HepG2 (cell line): ENCODE measurements at regions not wholly inside any gene's neighbourhood (a gene's known extent, or its start where the extent isn't known, plus 50 kb on each side); places are given as distances from the start of the nearest gene placed in this dataset.
A peak's percentile ranks its signal among the peaks of the same experiment; 100 is the strongest.

Experiments used
- ATAC-seq: fragments of 200-7000 bp; cut with Tn5 transposase; 3 replicates; pipeline ENCODE4 v1.9.1; 2020; ENCODE audit warnings: mild to moderate bottlenecking, moderate library complexity
- BruUV-seq: library from RNA; stranded (reverse); fragments of 400-500 nt; replicated peaks from 2 replicates; lab custom pipeline; 2021; lab: Mats Ljungman, UMichigan
- CTCF ChIA-PET: fragments of 300-600 bp; formaldehyde crosslinking; extraction: SDS; loops from one replicate; lab custom pipeline; 2021; ENCODE audit warnings: low total read pairs, inconsistent platforms, low intra/inter-chr PET ratio; lab: Yijun Ruan, JAX
- POLR2A ChIA-PET: fragments of 350-600 bp; sonication (Branson Sonifier 250); formaldehyde crosslinking; loops from one replicate; lab custom pipeline; 2020; ENCODE audit warnings: antibody characterized with exemption, inconsistent platforms; lab: Yijun Ruan, JAX
- DNase-seq: peaks from one replicate; pipeline ENCODE4 v3.0.0-alpha.2; 2015; ENCODE audit warnings: low spot score
- FAIRE-seq: peaks from 3 replicates; lab custom pipeline; 2011; peaks lifted over from hg19 to GRCh38; lab: Jason Lieb, UNC
- H2AFZ ChIP-seq: one replicate; pipeline ENCODE4 v1.6.1; 2011; ENCODE audit warnings: low read length, inconsistent platforms
- H3K27ac ChIP-seq: fragments of 300-600 bp; 3 replicates; pipeline ENCODE4 v1.8.0; 2011; ENCODE audit warnings: mixed run types, mild to moderate bottlenecking, mixed read lengths, low read length, inconsistent platforms; ENCODE audit not compliant: insufficient read depth; ENCODE audit errors: extremely low read length
- H3K27me3 ChIP-seq, 2 experiments: fragments of 200-600 bp in 1 of 2; 2 replicates in 1 of 2; 3 replicates in 1 of 2; pipeline versions ENCODE4 v1.6.0 to v1.8.0; 2011; ENCODE audit warnings: low read length in 2 of 2, mild to moderate bottlenecking in 2 of 2, moderate library complexity in 2 of 2, inconsistent platforms in 1 of 2; ENCODE audit not compliant: insufficient read depth in 2 of 2, control insufficient read depth in 1 of 2
- H3K36me3 ChIP-seq, 2 experiments: fragments of 200-600 bp in 1 of 2; replicated peaks in 1 of 2; 2 replicates in 1 of 2; 3 replicates in 1 of 2; pipeline versions ENCODE4 v1.5.1 to v1.8.0; 2011; ENCODE audit warnings: low read length in 2 of 2, inconsistent platforms in 1 of 2; ENCODE audit not compliant: insufficient read depth in 2 of 2, control insufficient read depth in 1 of 2
- H3K4me1 ChIP-seq: 2 replicates; pipeline ENCODE4 v1.5.1; 2012; ENCODE audit warnings: low read length, inconsistent platforms; ENCODE audit not compliant: insufficient read depth
- H3K4me2 ChIP-seq: 2 replicates; pipeline ENCODE4 v1.6.0; 2011; ENCODE audit warnings: low read depth, low read length, inconsistent platforms
- H3K4me3 ChIP-seq, 3 experiments: fragments of 200-600 bp in 1 of 3; sonication (generic), shearing (Covaris generic) in 1 of 3; replicated peaks in 1 of 3; 2 replicates each; pipeline ENCODE4 v1.5.1; 2011 to 2016; ENCODE audit warnings: low read length in 3 of 3, inconsistent platforms in 2 of 3, low read depth in 2 of 3, mild to moderate bottlenecking in 2 of 3, control low read depth in 1 of 3, mixed read lengths in 1 of 3; ENCODE audit not compliant: insufficient read depth in 1 of 3
- H3K79me2 ChIP-seq: one replicate; pipeline ENCODE4 v1.6.1; 2011; ENCODE audit warnings: low read length, inconsistent platforms; ENCODE audit not compliant: insufficient read depth
- H3K9ac ChIP-seq: 2 replicates; pipeline ENCODE4 v1.6.0; 2011; ENCODE audit warnings: mild to moderate bottlenecking, low read depth, low read length, inconsistent platforms; ENCODE audit not compliant: insufficient read depth
- H3K9me3 ChIP-seq: 2 replicates; pipeline ENCODE4 v1.5.1; 2012; ENCODE audit warnings: mild to moderate bottlenecking, low read length
- H4K20me1 ChIP-seq: 2 replicates; pipeline ENCODE4 v1.6.0; 2011; ENCODE audit warnings: inconsistent platforms, mild to moderate bottlenecking, low read length, moderate library complexity; ENCODE audit not compliant: insufficient read depth
- ERF ChIP-seq: IDR thresholded peaks from 2 replicates; pipeline ENCODE4 v1.6.1; 2018; ENCODE audit warnings: missing biosample characterization, missing genetic modification reagents
- FOSL2 ChIP-seq: sonication (generic); formaldehyde crosslinking; IDR thresholded peaks from 2 replicates; pipeline ENCODE4 v1.4.0; 2020; ENCODE audit warnings: missing genetic modification reagents
- FOXJ3 ChIP-seq: sonication (generic); formaldehyde crosslinking; IDR thresholded peaks from 2 replicates; pipeline ENCODE4 v1.4.0; 2020; ENCODE audit warnings: missing genetic modification reagents, mild to moderate bottlenecking, borderline replicate concordance
- GATAD1 ChIP-seq: IDR thresholded peaks from 2 replicates; pipeline ENCODE4 v1.6.1; 2016; ENCODE audit warnings: missing genetic modification reagents, missing compliant biosample characterization
- GZF1 ChIP-seq: sonication (generic); formaldehyde crosslinking; IDR thresholded peaks from 2 replicates; pipeline ENCODE4 v1.5.1; 2020; ENCODE audit warnings: mild to moderate bottlenecking, missing genetic modification reagents
- HNF4A ChIP-seq: sonication (generic); formaldehyde crosslinking; IDR thresholded peaks from 2 replicates; pipeline ENCODE4 v1.4.0; 2020; ENCODE audit warnings: missing genetic modification reagents
- HOXA9 ChIP-seq: sonication (generic); formaldehyde crosslinking; IDR thresholded peaks from 2 replicates; pipeline ENCODE4 v1.8.1; 2022; ENCODE audit warnings: missing genetic modification reagents, mild to moderate bottlenecking, moderate library complexity, borderline replicate concordance
- KLF9 ChIP-seq: IDR thresholded peaks from 2 replicates; pipeline ENCODE4 v1.6.1; 2016; ENCODE audit warnings: low read depth
- KMT2B ChIP-seq: IDR thresholded peaks from 2 replicates; pipeline ENCODE4 v1.6.1; 2016; ENCODE audit warnings: missing genetic modification reagents, missing compliant biosample characterization
- MBD4 ChIP-seq: IDR thresholded peaks from 2 replicates; pipeline ENCODE4 v1.6.1; 2012; ENCODE audit warnings: low read length, inconsistent platforms, borderline replicate concordance
- MTA1 ChIP-seq: sonication (generic); formaldehyde crosslinking; IDR thresholded peaks from 2 replicates; pipeline ENCODE4 v1.4.0; 2020; ENCODE audit warnings: missing genetic modification reagents, mild to moderate bottlenecking, borderline replicate concordance
- NCOA2 ChIP-seq: sonication (generic); formaldehyde crosslinking; IDR thresholded peaks from 2 replicates; pipeline ENCODE4 v1.8.0; 2022; ENCODE audit warnings: inconsistent platforms
- NFE2L2 ChIP-seq: fragments of 150-350 bp; IDR thresholded peaks from 2 replicates; pipeline ENCODE4 v1.6.1; 2014; ENCODE audit warnings: low read length
- PPARG ChIP-seq: conservative IDR thresholded peaks from 2 replicates; pipeline ENCODE4 v1.6.1; 2016; ENCODE audit warnings: missing biosample characterization, missing genetic modification reagents
- RFX5 ChIP-seq: IDR thresholded peaks from 2 replicates; pipeline ENCODE4 v1.6.1; 2011; ENCODE audit warnings: low read depth, low read length, improper control_type of control experiment
- RFXAP ChIP-seq: sonication (generic); formaldehyde crosslinking; IDR thresholded peaks from 2 replicates; pipeline ENCODE4 v1.4.0; 2020; ENCODE audit warnings: missing genetic modification reagents, borderline replicate concordance
- SALL1 ChIP-seq: sonication (generic); formaldehyde crosslinking; IDR thresholded peaks from 2 replicates; pipeline ENCODE4 v1.8.0; 2022; ENCODE audit warnings: mild to moderate bottlenecking, missing genetic modification reagents
- SOX13 ChIP-seq, 3 experiments: fragments of 450-650 bp in 1 of 3; sonication (generic) in 1 of 3; formaldehyde crosslinking in 1 of 3; IDR thresholded peaks in 2 of 3; conservative IDR thresholded peaks in 1 of 3; 2 replicates each; pipeline versions ENCODE4 v1.5.0 to v1.6.1; 2016 to 2020; ENCODE audit warnings: antibody characterized with exemption in 1 of 3, mild to moderate bottlenecking in 1 of 3, missing compliant biosample characterization in 1 of 3, missing genetic modification reagents in 1 of 3, moderate library complexity in 1 of 3
- SOX6 ChIP-seq, 2 experiments: fragments of 450-650 bp in 1 of 2; sonication (generic) in 1 of 2; formaldehyde crosslinking in 1 of 2; IDR thresholded peaks; 2 replicates each; pipeline versions ENCODE4 v1.4.0 to v1.6.1; 2017 to 2020; ENCODE audit warnings: antibody characterized with exemption in 1 of 2, mild to moderate bottlenecking in 1 of 2, missing genetic modification reagents in 1 of 2
- SP1 ChIP-seq, 2 experiments: fragments of 450-650 bp in 1 of 2; sonication (generic) in 1 of 2; formaldehyde crosslinking in 1 of 2; IDR thresholded peaks; 2 replicates each; pipeline versions ENCODE4 v1.4.0 to v1.6.1; 2016 to 2020; ENCODE audit warnings: missing genetic modification reagents in 1 of 2
- TIGD3 ChIP-seq: sonication (generic); formaldehyde crosslinking; IDR thresholded peaks from 2 replicates; pipeline ENCODE4 v1.5.1; 2020; ENCODE audit warnings: mild to moderate bottlenecking, missing genetic modification reagents, borderline replicate concordance
- ZNF335 ChIP-seq: sonication (generic); formaldehyde crosslinking; IDR thresholded peaks from 2 replicates; pipeline ENCODE4 v1.4.0; 2020; ENCODE audit warnings: missing genetic modification reagents
- ZNF709 ChIP-seq: sonication (generic); formaldehyde crosslinking; IDR thresholded peaks from 2 replicates; pipeline ENCODE4 v1.5.0; 2020; ENCODE audit warnings: mild to moderate bottlenecking, missing genetic modification reagents
- WGBS: methylation state at CpG from one replicate; pipeline ENCODE4 v1.1.6; 2017; ENCODE audit warnings: low lambda C conversion rate; 5-methylcytosine and 5-hydroxymethylcytosine counted together
- in situ Hi-C: cut with HindIII; loops from 2 replicates; pipeline ENCODE4 v1.10.0; 2017; ENCODE audit warnings: low pct_unique_long_range_greater_than_20kb; ENCODE audit not compliant: extremely low pct_ligation_motif_present
- intact Hi-C: fragments of 100-400 bp; cut with micrococcal nuclease; formaldehyde crosslinking; loops from one replicate; pipeline ENCODE4 v1.10.0; 2022; ENCODE audit not compliant: unreplicated experiment
- TF ChIP-seq, protein P1 (sequence below): sonication (generic); formaldehyde crosslinking; IDR thresholded peaks from 2 replicates; pipeline ENCODE4 v1.4.0; 2020; ENCODE audit warnings: missing genetic modification reagents

GRCh38 chr6:139708337-139709199, 334.1 kb upstream of the CITED2 start:
- CTCF ChIA-PET: no interaction called here
- Histone ChIP-seq H3K4me2 (no peak overlapping the region), H3K9ac (no peak overlapping the region), H3K79me2 (no peaks in the 10 kb centered on the region), H3K27me3 (no peaks in the 10 kb centered on the region), H3K27ac (no peak overlapping the region), H4K20me1 (no peaks in the 10 kb centered on the region), H2AFZ (no peak overlapping the region), H3K4me3 (no peak overlapping the region), H3K36me3 (no peaks in the 10 kb centered on the region), H3K9me3 (no peaks in the 10 kb centered on the region), H3K4me1 (peaks cover 16% of the 10 kb centered on the region)
- POLR2A ChIA-PET: no interaction called here
- in situ Hi-C loops: no loop called here
- DNase-seq (peak; percentile 67), ATAC-seq (peak; percentile 93), FAIRE-seq (no peak)
- BruUV-seq: no TSS peak
- WGBS: 2% methylated on average over 6 of the region's 6 CpGs
- intact Hi-C loops: no loop called here
- TF ChIP-seq HNF4A (CRISPR knock-in tag) (peak; percentile 49), NFE2L2 (no peak), ERF (CRISPR knock-in tag) (no peak), TIGD3 (no peak), KLF9 (CRISPR knock-in tag) (no peak), FOSL2 (peak; percentile 50; the same call in 1 of the 2 replicates), RFXAP (CRISPR knock-in tag) (no peak), SOX6 (IDR thresholded peaks at IDR 0.05) (no peak), SOX6 (CRISPR knock-in tag; IDR thresholded peaks at IDR 0.05) (peak; percentile 5; the same call in 1 of the 2 replicates), RFX5 (no peak), NCOA2 (CRISPR knock-in tag) (peak; percentile 56; the same call in 1 of the 2 replicates), PPARG (CRISPR knock-in tag) (0 out of 2 replicates have a peak, but pooled peaks have one; percentile 31), MBD4 (no peak), GZF1 (CRISPR knock-in tag) (no peak), SOX13 (IDR thresholded peaks at IDR 0.05) (no peak), SOX13 (CRISPR knock-in tag; conservative IDR thresholded peaks at IDR 0.05 in 1 of 2, IDR thresholded peaks at IDR 0.05 in 1 of 2) (peak in 1 of 2 experiments; percentile 26; a peak in 1 of 4 replicates), HOXA9 (CRISPR knock-in tag) (no peak), KMT2B (no peak), GATAD1 (no peak), ZNF709 (CRISPR knock-in tag) (no peak), SALL1 (CRISPR knock-in tag) (peak; percentile 11; the same call in 1 of the 2 replicates), SP1 (IDR thresholded peaks at IDR 0.05) (no peak), SP1 (CRISPR knock-in tag; IDR thresholded peaks at IDR 0.05) (no peak), FOXJ3 (CRISPR knock-in tag) (peak; percentile 38; the same call in 1 of the 2 replicates), ZNF335 (CRISPR knock-in tag) (no peak), MTA1 (CRISPR knock-in tag) (no peak)
- TF ChIP-seq, protein P1, sequence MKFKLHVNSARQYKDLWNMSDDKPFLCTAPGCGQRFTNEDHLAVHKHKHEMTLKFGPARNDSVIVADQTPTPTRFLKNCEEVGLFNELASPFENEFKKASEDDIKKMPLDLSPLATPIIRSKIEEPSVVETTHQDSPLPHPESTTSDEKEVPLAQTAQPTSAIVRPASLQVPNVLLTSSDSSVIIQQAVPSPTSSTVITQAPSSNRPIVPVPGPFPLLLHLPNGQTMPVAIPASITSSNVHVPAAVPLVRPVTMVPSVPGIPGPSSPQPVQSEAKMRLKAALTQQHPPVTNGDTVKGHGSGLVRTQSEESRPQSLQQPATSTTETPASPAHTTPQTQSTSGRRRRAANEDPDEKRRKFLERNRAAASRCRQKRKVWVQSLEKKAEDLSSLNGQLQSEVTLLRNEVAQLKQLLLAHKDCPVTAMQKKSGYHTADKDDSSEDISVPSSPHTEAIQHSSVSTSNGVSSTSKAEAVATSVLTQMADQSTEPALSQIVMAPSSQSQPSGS (CRISPR knock-in tag): peak; percentile 30; the same call in 1 of the 2 replicates
